ENCODE measurements at regions not wholly inside any gene's neighbourhood (a gene's known extent, or its start where the extent isn't known, plus 50 kb on each side); places are given as distances from the start of the nearest gene placed in this dataset.

DNA sequence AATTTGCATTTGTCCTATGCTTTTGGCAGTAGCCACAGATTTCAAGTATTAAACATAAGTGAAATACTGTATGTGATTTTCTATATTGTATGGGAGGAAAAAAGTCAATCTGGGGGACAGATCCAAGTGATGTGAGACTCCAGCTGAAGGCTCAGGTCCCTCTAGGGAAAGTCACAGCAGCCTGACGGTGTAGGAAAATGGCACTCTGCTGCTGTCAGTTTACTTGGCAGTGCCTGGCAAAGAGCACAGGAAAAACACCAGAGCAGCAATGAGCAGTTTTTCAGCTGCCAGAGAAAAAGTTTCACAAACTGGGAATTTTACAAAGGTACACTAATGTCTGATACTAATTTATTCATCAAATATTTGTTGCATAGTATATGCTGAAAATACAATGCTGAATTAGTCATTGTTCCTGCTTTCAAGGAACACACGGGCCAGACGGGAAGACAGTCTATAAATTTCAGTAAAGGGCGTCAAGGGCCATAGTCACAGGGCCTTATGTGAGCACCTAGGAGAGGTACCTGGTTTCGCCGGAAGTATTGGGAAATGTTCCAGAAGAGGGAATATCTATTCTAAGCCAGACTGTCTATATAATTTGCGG, 66.2 kb upstream of the SLC38A2 start:
- peaks cover 2% of the 10 kb centered on the region for H3K79me1 ChIP-seq (replicated peaks; ENCODE audit: low read length, poor library complexity, severe bottlenecking)
- H2AK5ac ChIP-seq (ENCODE audit: low read length, severe bottlenecking) = no peak overlapping the region
- no peak overlapping the region for H4K91ac ChIP-seq (ENCODE audit: low read length)
- no peak overlapping the region for H2BK120ac ChIP-seq (ENCODE audit: low read depth, low read length)
- H3K27me3 ChIP-seq (ENCODE audit: control insufficient read depth in 1 of 2, insufficient read depth in 1 of 2, low read length in 2 of 2) = no peaks in the 10 kb centered on the region
- H3K4me2 ChIP-seq (ENCODE audit: low read length, poor library complexity, severe bottlenecking) = no peak overlapping the region
- no peak overlapping the region for H3K9ac ChIP-seq (ENCODE audit: low read length)
- no peak overlapping the region for H3K27ac ChIP-seq (ENCODE audit: low read length, poor library complexity, severe bottlenecking)
- no peak overlapping the region for H2AFZ ChIP-seq (ENCODE audit: low read depth, low read length)
- H4K8ac ChIP-seq (ENCODE audit: low read length) = no peak overlapping the region
- no peak overlapping the region for H3K14ac ChIP-seq (ENCODE audit: low read length in 2 of 2)
- H3K36me3 ChIP-seq (ENCODE audit: control insufficient read depth in 1 of 2, insufficient read depth in 2 of 2, low read depth in 1 of 2, low read length in 2 of 2) = no peaks in the 10 kb centered on the region
- 76% methylated on average over 6 of the region's 7 CpGs for WGBS
- H3K9me3 ChIP-seq (ENCODE audit: control insufficient read depth, low read length) = no peaks in the 10 kb centered on the region
- H3K4ac ChIP-seq (ENCODE audit: low read depth in 1 of 2, low read length in 2 of 2) = peak overlapping the region in 1 of 2 experiments; percentile 49
- no peaks in the 10 kb centered on the region for H3K4me1 ChIP-seq (ENCODE audit: control insufficient read depth, insufficient read depth, low read depth, low read length)
- H2BK15ac ChIP-seq (ENCODE audit: low read depth, poor library complexity, severe bottlenecking) = no peak overlapping the region
- H3K18ac ChIP-seq (ENCODE audit: low read depth in 1 of 2, low read length in 2 of 2) = peak overlapping the region; percentile 64 to 73
- no peak for DNase-seq
- H3K23ac ChIP-seq (ENCODE audit: low read length in 2 of 2) = no peak overlapping the region
- no peak overlapping the region for H3K4me3 ChIP-seq (ENCODE audit: insufficient read depth in 1 of 2, low read depth in 1 of 2, low read length in 2 of 2)
- H2BK5ac ChIP-seq (ENCODE audit: low read depth, low read length, poor library complexity, severe bottlenecking) = no peak overlapping the region
- no peak overlapping the region for H2BK12ac ChIP-seq (ENCODE audit: low read length in 2 of 2)

DNA sequence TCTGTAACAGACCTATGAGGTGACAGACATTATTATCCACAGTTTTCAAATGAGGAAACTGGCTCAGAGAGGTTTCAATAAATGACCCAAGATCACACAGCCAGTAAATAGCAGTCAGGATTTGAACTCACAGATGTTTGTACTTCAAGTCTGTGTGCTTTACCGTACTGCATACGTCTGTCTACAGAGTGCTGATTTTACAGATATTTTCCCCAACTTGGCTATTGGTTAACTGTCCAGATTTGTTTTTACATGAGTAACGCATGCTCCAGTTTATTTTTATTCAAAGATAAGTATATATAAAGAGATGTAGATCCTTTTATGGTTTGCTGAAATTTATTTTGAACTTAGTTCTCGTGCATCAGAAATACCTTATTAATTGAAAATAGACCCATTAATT, 65.7 kb upstream of the SLC38A2 start:
- no peak overlapping the region for H3K23ac ChIP-seq (ENCODE audit: low read length in 2 of 2)

DNA sequence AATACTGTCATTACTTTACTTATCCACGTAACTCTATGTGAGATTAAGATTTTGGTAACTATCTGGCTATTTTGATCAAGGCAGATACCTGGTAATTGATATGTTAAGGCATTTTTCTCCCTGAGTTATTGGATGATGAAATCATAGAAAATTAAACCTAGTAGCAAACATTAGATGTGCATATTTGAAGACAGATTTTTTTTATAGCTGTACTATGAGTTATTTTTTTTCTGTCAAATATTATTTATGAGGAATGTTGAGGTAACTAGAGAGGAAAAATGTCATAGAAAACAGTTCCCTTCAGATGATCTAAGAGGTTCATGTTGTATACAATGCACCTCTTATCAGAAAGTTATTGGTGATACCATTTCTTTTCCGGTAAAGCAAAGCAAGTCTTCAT, 64.9 kb upstream of the SLC38A2 start:
- no peak overlapping the region for H3K23ac ChIP-seq (ENCODE audit: low read length in 2 of 2)
- H3K36me3 ChIP-seq (ENCODE audit: control insufficient read depth in 1 of 2, insufficient read depth in 2 of 2, low read depth in 1 of 2, low read length in 2 of 2) = no peaks in the 10 kb centered on the region
- no peak overlapping the region for H3K4me2 ChIP-seq (ENCODE audit: low read length, poor library complexity, severe bottlenecking)
- H3K27me3 ChIP-seq (ENCODE audit: control insufficient read depth in 1 of 2, insufficient read depth in 1 of 2, low read length in 2 of 2) = no peaks in the 10 kb centered on the region
- no peak overlapping the region for H3K4me3 ChIP-seq (ENCODE audit: insufficient read depth in 1 of 2, low read depth in 1 of 2, low read length in 2 of 2)
- H3K9ac ChIP-seq (ENCODE audit: low read length) = no peak overlapping the region
- no peak overlapping the region for H2BK5ac ChIP-seq (ENCODE audit: low read depth, low read length, poor library complexity, severe bottlenecking)
- H3K14ac ChIP-seq (ENCODE audit: low read length in 2 of 2) = no peak overlapping the region
- no peaks in the 10 kb centered on the region for H3K4me1 ChIP-seq (ENCODE audit: control insufficient read depth, insufficient read depth, low read depth, low read length)
- H3K9me3 ChIP-seq (ENCODE audit: control insufficient read depth, low read length) = no peaks in the 10 kb centered on the region
- H3K4ac ChIP-seq (ENCODE audit: low read depth in 1 of 2, low read length in 2 of 2) = no peak overlapping the region
- no peak for DNase-seq
- H3K79me1 ChIP-seq (replicated peaks; ENCODE audit: low read length, poor library complexity, severe bottlenecking) = peaks cover 4% of the 10 kb centered on the region
- H2BK15ac ChIP-seq (ENCODE audit: low read depth, poor library complexity, severe bottlenecking) = no peak overlapping the region
- no peak overlapping the region for H3K18ac ChIP-seq (ENCODE audit: low read depth in 1 of 2, low read length in 2 of 2)
- no peak overlapping the region for H4K91ac ChIP-seq (ENCODE audit: low read length)
- WGBS = no CpG with 5 or more reads among the region's 2 CpGs
- H2AFZ ChIP-seq (ENCODE audit: low read depth, low read length) = no peak overlapping the region
- no peak overlapping the region for H2BK12ac ChIP-seq (ENCODE audit: low read length in 2 of 2)
- H2AK5ac ChIP-seq (ENCODE audit: low read length, severe bottlenecking) = no peak overlapping the region
- H4K8ac ChIP-seq (ENCODE audit: low read length) = no peak overlapping the region
- no peak overlapping the region for H2BK120ac ChIP-seq (ENCODE audit: low read depth, low read length)
- no peak overlapping the region for H3K27ac ChIP-seq (ENCODE audit: low read length, poor library complexity, severe bottlenecking)

More for the DNA sequence above, 65.7 kb upstream of the SLC38A2 start:
- no peak overlapping the region for H3K18ac ChIP-seq (ENCODE audit: low read depth in 1 of 2, low read length in 2 of 2)
- H2AK5ac ChIP-seq (ENCODE audit: low read length, severe bottlenecking) = no peak overlapping the region
- H2BK15ac ChIP-seq (ENCODE audit: low read depth, poor library complexity, severe bottlenecking) = no peak overlapping the region
- no peak overlapping the region for H4K91ac ChIP-seq (ENCODE audit: low read length)
- no peak overlapping the region for H3K4ac ChIP-seq (ENCODE audit: low read depth in 1 of 2, low read length in 2 of 2)
- H3K9me3 ChIP-seq (ENCODE audit: control insufficient read depth, low read length) = no peaks in the 10 kb centered on the region
- 90% methylated on average over 2 of the region's 4 CpGs for WGBS
- H3K4me3 ChIP-seq (ENCODE audit: insufficient read depth in 1 of 2, low read depth in 1 of 2, low read length in 2 of 2) = no peak overlapping the region
- DNase-seq = no peak
- H2AFZ ChIP-seq (ENCODE audit: low read depth, low read length) = no peak overlapping the region
- H2BK12ac ChIP-seq (ENCODE audit: low read length in 2 of 2) = no peak overlapping the region
- no peak overlapping the region for H4K8ac ChIP-seq (ENCODE audit: low read length)
- no peaks in the 10 kb centered on the region for H3K4me1 ChIP-seq (ENCODE audit: control insufficient read depth, insufficient read depth, low read depth, low read length)
- no peak overlapping the region for H3K4me2 ChIP-seq (ENCODE audit: low read length, poor library complexity, severe bottlenecking)
- H3K36me3 ChIP-seq (ENCODE audit: control insufficient read depth in 1 of 2, insufficient read depth in 2 of 2, low read depth in 1 of 2, low read length in 2 of 2) = no peaks in the 10 kb centered on the region
- no peaks in the 10 kb centered on the region for H3K27me3 ChIP-seq (ENCODE audit: control insufficient read depth in 1 of 2, insufficient read depth in 1 of 2, low read length in 2 of 2)
- H3K27ac ChIP-seq (ENCODE audit: low read length, poor library complexity, severe bottlenecking) = no peak overlapping the region
- no peak overlapping the region for H3K9ac ChIP-seq (ENCODE audit: low read length)
- peaks cover 4% of the 10 kb centered on the region for H3K79me1 ChIP-seq (replicated peaks; ENCODE audit: low read length, poor library complexity, severe bottlenecking)
- no peak overlapping the region for H2BK5ac ChIP-seq (ENCODE audit: low read depth, low read length, poor library complexity, severe bottlenecking)
- no peak overlapping the region for H3K14ac ChIP-seq (ENCODE audit: low read length in 2 of 2)
- no peak overlapping the region for H2BK120ac ChIP-seq (ENCODE audit: low read depth, low read length)

GRCh38 chr12:46436747-46437146, 64.2 kb upstream of the SLC38A2 start:
- 42% methylated on average over 2 of the region's 3 CpGs for WGBS
- H3K18ac ChIP-seq (ENCODE audit: low read depth in 1 of 2, low read length in 2 of 2) = peak overlapping the region in 1 of 2 experiments; percentile 54
- no peak overlapping the region for H3K4ac ChIP-seq (ENCODE audit: low read depth in 1 of 2, low read length in 2 of 2)
- no peaks in the 10 kb centered on the region for H3K9me3 ChIP-seq (ENCODE audit: control insufficient read depth, low read length)
- H2AFZ ChIP-seq (ENCODE audit: low read depth, low read length) = no peak overlapping the region
- H4K91ac ChIP-seq (ENCODE audit: low read length) = no peak overlapping the region
- no peak overlapping the region for H3K4me2 ChIP-seq (ENCODE audit: low read length, poor library complexity, severe bottlenecking)
- H2BK12ac ChIP-seq (ENCODE audit: low read length in 2 of 2) = no peak overlapping the region
- no peak overlapping the region for H2AK5ac ChIP-seq (ENCODE audit: low read length, severe bottlenecking)
- H3K27me3 ChIP-seq (ENCODE audit: control insufficient read depth in 1 of 2, insufficient read depth in 1 of 2, low read length in 2 of 2) = no peaks in the 10 kb centered on the region
- H2BK120ac ChIP-seq (ENCODE audit: low read depth, low read length) = no peak overlapping the region
- no peak overlapping the region for H3K4me3 ChIP-seq (ENCODE audit: insufficient read depth in 1 of 2, low read depth in 1 of 2, low read length in 2 of 2)
- H2BK5ac ChIP-seq (ENCODE audit: low read depth, low read length, poor library complexity, severe bottlenecking) = no peak overlapping the region
- no peak overlapping the region for H3K14ac ChIP-seq (ENCODE audit: low read length in 2 of 2)
- peaks cover 4% of the 10 kb centered on the region for H3K79me1 ChIP-seq (replicated peaks; ENCODE audit: low read length, poor library complexity, severe bottlenecking)
- no peaks in the 10 kb centered on the region for H3K36me3 ChIP-seq (ENCODE audit: control insufficient read depth in 1 of 2, insufficient read depth in 2 of 2, low read depth in 1 of 2, low read length in 2 of 2)
- H3K9ac ChIP-seq (ENCODE audit: low read length) = no peak overlapping the region
- DNase-seq = no peak
- H3K27ac ChIP-seq (ENCODE audit: low read length, poor library complexity, severe bottlenecking) = no peak overlapping the region
- no peak overlapping the region for H2BK15ac ChIP-seq (ENCODE audit: low read depth, poor library complexity, severe bottlenecking)
- H4K8ac ChIP-seq (ENCODE audit: low read length) = no peak overlapping the region
- no peaks in the 10 kb centered on the region for H3K4me1 ChIP-seq (ENCODE audit: control insufficient read depth, insufficient read depth, low read depth, low read length)
- no peak overlapping the region for H3K23ac ChIP-seq (ENCODE audit: low read length in 2 of 2)
